ENCODE measurements at regions not wholly inside any gene's neighbourhood (a gene's known extent, or its start where the extent isn't known, plus 50 kb on each side); places are given as distances from the start of the nearest gene placed in this dataset.

DNA sequence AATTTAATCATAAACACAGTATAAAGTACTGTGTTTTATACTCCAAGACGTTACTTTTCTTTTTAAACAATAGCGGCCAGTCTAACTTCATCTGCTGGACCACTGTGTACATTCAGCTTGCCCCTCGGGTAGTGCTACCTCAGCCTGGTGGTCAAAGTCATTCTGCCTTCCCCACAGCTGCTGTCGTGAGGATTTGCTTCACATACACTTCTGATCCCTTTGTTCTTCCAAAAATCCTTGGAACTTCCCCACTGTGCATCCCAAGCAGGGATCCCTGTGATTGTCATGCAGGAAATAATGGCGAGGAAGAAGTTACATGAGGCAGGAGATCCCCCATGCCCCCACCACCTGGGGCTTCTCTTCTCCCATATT lies 234.9 kb upstream of the STARD13 start:
- DNase-seq = no peak

DNA sequence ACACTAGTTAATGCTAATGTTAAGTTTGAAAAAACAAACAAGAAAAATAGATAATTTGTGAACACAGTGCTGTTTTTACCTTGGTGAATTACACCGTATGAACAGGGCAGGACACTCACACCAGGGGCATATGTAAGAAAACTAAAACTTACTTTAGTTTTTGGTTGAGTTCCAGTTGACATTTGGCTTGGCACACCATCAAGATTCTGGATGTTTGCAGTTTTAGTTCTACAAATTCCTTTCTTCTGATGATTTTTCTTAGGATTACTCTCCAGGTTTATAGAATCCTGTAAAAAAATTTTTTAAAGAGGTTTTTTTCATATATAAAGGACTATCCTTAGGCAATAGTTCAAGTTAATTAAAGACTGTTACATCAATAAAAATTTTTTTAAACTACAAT lies 238.5 kb upstream of the STARD13 start:
- DNase-seq = no peak

DNA sequence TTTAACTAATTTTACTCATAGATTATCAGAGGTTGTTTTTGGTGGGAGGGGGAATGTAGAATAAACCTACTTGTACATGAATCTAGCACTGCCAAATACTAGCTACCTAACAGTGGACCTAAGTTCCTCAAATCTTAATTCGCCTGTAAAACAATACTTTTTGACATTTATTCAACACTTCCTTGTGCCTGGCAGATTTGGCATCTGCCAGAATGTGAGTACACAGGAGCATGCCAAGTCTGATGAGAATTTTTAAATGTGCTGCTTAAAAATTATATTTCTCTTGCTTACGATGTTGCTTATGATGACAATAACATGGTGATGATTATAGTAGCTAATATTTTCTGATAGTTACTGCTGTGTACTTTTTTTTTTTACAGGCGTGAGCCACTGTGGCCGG lies 240.2 kb upstream of the STARD13 start:
- DNase-seq = no peak

GRCh38 chr13:33526718-33527117 lies 241.2 kb upstream of the STARD13 start:
- DNase-seq = no peak

DNA sequence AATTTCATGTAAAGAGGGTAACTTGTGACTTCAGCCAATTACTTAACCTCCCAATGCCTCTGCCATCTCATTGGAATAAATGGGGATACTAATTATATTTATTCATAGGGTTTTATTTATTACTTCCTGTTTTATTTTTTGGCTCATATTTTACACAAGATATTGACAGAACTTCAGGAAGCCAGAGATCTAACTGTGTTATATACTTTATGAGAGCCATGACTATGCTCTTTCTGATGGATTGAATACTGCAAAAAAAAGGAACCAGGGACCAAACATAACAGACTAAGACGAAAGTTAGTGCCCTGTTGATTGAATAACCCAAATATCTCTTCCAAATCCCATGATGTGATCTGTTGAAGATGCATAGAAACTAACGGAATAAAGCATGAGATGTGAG lies 243.3 kb upstream of the STARD13 start:
- DNase-seq = no peak

GRCh38 chr13:33531484-33531883 lies 245.9 kb upstream of the STARD13 start:
- no peak for DNase-seq

- no peak for DNase-seq
These were observed 249.5 kb upstream of the STARD13 start for GRCh38 chr13:33535061-33535460.

DNA sequence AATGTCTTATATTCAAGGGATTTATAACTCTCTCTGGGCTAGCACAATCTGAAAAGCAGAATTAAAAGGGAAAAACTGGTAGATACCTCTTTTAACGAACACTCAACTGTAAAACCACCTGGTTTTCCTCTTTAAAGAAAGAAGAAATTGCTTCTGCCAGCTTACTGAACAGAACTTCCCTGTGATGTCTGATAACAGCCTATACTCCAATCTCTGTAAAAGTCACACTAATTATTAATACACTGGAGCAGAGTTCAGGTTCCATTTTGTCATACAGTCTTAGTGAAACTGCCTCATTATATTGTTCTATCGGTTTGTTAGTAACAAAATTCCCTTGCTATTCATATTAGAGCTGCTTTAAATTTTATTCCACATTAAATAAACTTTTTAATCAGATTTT lies 251.0 kb upstream of the STARD13 start:
- no peak for DNase-seq

DNA sequence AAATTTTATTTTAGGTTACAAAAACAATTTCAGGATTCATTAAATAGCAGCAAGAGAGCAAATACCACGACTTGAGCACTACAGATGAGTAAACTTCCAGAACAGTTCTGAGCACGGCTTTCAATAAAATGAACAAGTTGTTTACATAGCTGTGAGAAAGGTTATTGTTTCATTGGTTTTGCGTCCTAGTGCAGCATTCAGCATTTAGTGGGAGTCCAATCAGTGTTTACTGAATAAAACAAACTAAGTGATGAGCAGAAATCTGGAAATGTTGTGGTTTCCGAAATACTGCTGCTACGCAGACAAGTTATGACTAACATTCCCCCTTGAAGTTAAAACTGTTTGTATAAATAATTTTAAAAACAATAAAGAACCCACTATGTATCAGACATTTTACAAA lies 251.5 kb upstream of the STARD13 start:
- DNase-seq = no peak

- no peak for DNase-seq
These were observed 252.1 kb upstream of the STARD13 start for GRCh38 chr13:33537676-33538075.

GRCh38 chr13:33541456-33541855 lies 255.9 kb upstream of the STARD13 start:
- DNase-seq = no peak

DNA sequence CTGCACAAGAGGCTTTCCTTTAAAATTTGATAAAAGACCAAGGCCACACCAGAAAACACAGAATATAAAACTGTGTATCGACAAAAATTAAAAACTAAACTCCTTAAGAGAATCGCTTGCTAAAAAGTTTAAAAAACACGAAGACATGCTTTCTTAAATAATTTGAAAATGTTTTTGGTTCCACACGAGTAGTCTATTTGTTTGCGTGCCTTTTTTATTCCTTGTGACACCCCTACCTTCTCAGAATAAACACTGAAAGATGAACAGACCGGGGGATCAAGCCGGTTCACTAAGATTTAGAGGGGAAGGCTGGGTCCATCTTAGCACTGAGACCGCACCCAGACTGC lies 256.4 kb upstream of the STARD13 start:
- DNase-seq = no peak

DNA sequence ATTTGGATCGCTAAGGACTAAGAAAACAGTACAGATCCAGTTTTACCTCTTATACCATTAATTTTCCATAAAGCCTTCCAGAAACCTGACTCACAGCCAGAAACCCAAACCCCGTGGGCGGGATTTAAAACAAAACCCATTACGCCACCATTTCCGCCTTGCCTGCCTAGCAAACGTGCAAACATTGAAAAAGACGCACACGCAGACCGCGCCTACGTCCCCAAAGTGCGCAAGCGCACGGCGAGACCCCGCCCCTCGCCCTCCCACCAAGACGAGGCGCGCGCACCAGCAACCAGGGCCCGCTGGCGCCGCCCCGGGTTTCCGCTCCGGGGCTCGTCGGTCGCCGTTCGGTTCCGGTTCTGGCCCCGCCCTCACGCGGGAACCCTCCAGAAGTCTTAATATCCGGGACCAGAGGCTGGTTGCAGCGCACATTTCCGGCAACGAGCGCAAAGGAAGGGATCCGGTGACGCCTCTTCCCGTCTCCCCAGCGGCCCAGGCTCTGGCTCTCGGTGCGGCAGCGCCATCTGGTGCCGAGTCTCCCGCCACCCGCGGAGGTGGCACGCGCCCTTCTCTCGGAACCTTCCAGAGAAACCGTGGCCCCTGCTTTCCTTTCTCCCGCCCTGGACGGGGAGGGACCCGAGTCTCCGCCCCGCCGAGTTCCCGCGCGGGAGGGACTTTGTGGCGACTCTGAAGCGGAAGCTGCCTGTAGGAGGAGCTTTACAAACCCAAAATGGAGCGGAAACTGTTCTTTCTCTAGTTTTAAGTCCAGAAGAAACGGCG lies 256.9 kb upstream of the STARD13 start:
- peak; percentile 97 to 98 for DNase-seq

DNA sequence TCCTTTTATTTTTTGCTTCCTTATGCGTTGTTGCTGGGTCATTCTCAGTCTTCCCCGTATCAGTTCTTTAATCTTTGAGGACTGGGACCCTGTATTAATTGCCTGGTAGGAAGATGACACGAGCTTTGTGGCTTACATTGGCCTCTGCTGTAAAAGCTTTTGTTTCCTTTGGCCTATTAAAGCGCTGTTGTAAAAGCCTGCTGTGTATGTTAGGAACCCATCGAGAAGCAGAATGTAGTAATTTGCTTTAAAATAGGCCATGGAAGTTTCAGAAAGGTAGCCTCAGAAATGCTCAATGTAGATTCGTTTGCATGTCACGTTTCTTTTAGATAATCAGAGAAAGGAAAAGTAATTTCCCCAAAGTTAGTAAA lies 257.5 kb upstream of the STARD13 start:
- DNase-seq = no peak

- DNase-seq = no peak
These were observed 258.2 kb upstream of the STARD13 start for GRCh38 chr13:33543631-33544265.

- DNase-seq = no peak
These were observed 258.8 kb upstream of the STARD13 start for GRCh38 chr13:33544308-33544707.

DNA sequence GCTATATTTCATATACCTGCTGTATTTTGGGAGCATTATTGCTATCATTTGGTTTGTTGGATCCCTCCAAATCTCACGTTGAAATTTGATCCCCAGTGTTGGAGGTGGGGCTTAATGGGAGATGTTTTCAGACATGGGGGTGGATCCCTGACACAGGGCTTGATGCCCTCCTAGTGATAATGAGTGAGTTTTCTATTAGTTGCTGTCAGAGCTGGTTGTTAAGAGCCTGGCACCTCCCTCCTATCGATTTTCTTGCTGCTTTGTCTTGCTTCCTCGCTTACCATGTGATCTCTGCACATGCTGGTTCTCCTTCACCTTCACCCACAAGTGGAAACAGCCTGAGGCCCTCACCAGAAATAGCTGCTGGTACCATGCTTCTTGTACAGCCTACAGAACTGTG lies 259.9 kb upstream of the STARD13 start:
- DNase-seq = no peak

DNA sequence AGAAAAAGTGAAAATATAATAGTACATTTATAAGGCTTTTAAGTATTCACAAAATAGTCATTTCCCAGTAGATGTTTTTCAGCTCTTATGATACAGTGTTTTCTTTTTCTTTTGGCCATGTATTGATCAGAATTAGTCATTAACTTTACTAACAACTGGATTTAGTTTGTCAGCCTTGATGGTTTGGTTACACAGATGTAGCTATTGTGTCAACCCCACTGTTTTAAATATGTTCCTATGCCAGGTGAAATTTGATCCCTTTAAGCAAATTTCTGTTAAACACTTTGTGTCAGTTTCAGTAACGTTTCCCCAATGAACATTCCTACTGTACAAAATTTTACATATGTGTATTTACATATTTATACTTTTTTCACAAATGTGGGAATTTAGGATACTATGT lies 261.5 kb upstream of the STARD13 start:
- DNase-seq = no peak

DNA sequence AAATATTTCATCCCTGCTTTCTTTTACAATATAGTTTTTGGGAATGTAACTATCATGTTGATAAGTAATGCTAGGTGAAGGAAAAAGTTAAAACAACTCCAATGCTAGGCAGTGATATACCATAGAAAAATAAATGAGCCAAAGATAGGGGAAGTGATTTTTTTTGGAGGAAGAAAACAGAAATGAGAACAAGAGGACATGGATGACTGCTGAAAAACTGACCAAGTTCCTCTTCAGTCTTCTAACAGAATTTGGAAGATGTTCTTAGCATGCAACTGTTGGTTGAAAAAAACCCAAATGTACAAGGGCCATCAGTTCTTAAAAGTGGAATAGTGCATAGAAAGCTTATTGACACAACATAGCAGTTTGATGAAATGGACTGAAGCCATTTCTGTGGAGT lies 262.5 kb upstream of the STARD13 start:
- no peak for DNase-seq

GRCh38 chr13:33550276-33550675 lies 264.7 kb upstream of the STARD13 start:
- no peak for DNase-seq

DNA sequence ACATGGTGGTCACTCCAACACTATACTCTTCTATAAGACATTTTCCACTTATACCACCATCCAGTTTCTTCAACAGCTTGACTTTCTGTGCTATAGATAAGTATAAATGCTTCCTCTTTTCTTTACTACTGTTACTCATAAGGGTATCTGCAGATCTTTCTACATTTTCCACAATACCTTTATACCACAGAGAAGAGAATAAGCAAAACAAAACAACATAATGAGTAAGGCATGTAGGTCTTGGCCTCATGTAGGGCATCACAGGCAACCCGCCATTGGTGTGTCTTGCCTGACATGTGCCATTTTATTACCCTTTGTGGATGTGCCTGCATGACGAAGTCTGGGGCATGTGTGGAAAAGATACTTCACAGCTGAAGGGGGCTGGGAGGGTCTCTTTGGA lies 265.3 kb upstream of the STARD13 start:
- no peak for DNase-seq

DNA sequence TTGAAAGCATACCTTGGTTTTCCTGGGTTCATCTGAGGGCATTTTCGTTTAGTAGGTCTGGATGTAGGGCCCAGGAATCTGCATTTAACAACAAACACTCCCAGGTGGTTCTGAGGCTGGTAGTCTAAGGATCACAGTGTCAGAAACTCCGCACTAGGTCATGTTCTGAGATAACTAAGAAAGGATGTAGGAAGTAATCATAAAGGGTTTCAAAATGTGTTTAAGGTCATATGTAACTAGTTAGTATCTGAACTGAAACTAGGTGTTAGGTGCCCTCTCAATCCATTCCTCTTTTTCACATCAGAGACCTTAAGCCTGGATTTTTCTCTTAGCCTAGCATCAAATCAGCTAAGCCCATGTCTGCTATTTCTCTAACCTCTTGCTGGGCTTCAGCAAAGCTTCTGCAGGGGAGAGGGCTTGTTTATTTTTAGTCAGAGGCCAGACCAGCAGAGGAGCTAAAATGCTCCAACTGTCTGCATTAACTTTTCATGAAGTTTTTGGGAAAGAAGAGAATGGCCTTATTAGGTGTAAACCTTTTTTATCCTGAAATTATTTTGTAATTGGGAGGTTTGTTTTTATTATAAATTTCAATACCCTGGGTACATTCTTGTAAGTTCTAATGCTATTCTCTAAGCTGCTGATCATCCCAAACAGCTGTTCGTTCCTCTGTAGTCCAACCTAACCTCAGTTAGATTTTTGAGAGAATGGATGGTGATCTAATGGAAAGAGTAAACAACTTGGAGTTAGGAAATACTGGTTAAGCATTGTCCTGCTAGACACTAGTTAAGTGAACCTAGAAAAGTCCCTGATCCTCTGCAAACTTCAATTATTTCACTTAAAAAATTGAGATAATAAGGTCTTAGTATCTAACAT lies 262.8 kb upstream of the RFC3 start:
- no peak for DNase-seq

- DNase-seq = no peak
These were observed 261.1 kb upstream of the RFC3 start for GRCh38 chr13:33556828-33557227.

GRCh38 chr13:33560726-33561125 lies 257.2 kb upstream of the RFC3 start:
- DNase-seq = no peak

Data from activated CD4-positive, alpha-beta T cell treated with anti-CD3 and anti-CD28 coated beads, Interleukin-2, amount 50 U/mL, for 48 hours (primary cell).